A673 (cell line): ENCODE measurements at regions not wholly inside any gene's neighbourhood (a gene's known extent, or its start where the extent isn't known, plus 50 kb on each side); places are given as distances from the start of the nearest gene placed in this dataset.
"Not testable (repeated sequence)": the region's sequence is repeated elsewhere in the genome, so short reads cannot be mapped to it uniquely, and the experiment has no call there.

Source experiments
- BruUV-seq: library from RNA; stranded (reverse); fragments of 400-500 nt; replicated peaks from 2 replicates; lab custom pipeline; 2021; lab: Mats Ljungman, UMichigan
- CTCF ChIA-PET: fragments of 300-600 bp; sonication (Branson Sonifier 250); formaldehyde crosslinking; loops from one replicate; lab custom pipeline; 2022; ENCODE audit warnings: antibody characterized with exemption; lab: Charles Lee
- POLR2A ChIA-PET: fragments of 300-600 bp; sonication (Branson Sonifier 250); formaldehyde crosslinking; loops from one replicate; lab custom pipeline; 2022; ENCODE audit warnings: antibody characterized with exemption; ENCODE audit not compliant: low non-redundant PET; lab: Charles Lee
- DNase-seq: peaks from one replicate; pipeline ENCODE4 v3.0.0-alpha.2; 2015; ENCODE audit warnings: low spot score
- H3K27ac ChIP-seq: fragments of 200-600 bp; sonication (generic); 2 replicates; pipeline ENCODE4 v1.5.1; 2016; ENCODE audit warnings: mixed run types, low read depth, mild to moderate bottlenecking, mixed read lengths, antibody characterized with exemption, low read length; ENCODE audit not compliant: poor library complexity, severe bottlenecking
- H3K27me3 ChIP-seq: fragments of 200-600 bp; sonication (generic); replicated peaks from 2 replicates; pipeline ENCODE4 v1.6.1; 2017; ENCODE audit warnings: mixed run types, low read depth, mild to moderate bottlenecking, mixed read lengths, antibody characterized with exemption, low read length; ENCODE audit not compliant: insufficient read depth, poor library complexity
- H3K36me3 ChIP-seq: fragments of 200-600 bp; sonication (generic); 2 replicates; pipeline ENCODE4 v1.6.1; 2016; ENCODE audit warnings: mixed run types, mild to moderate bottlenecking, mixed read lengths, antibody characterized with exemption, low read length; ENCODE audit not compliant: insufficient read depth, poor library complexity, severe bottlenecking
- H3K4me1 ChIP-seq: fragments of 200-600 bp; sonication (generic); 2 replicates; pipeline ENCODE4 v1.6.1; 2017; ENCODE audit warnings: mixed run types, mild to moderate bottlenecking, mixed read lengths, antibody characterized with exemption, low read length; ENCODE audit not compliant: insufficient read depth, poor library complexity, severe bottlenecking
- H3K4me3 ChIP-seq: fragments of 200-600 bp; sonication (generic); 2 replicates; pipeline ENCODE4 v1.5.1; 2016; ENCODE audit warnings: low read depth, mixed run types, mild to moderate bottlenecking, mixed read lengths, low read length; ENCODE audit not compliant: poor library complexity, severe bottlenecking
- H3K9me3 ChIP-seq: fragments of 200-600 bp; sonication (generic); 2 replicates; pipeline ENCODE4 v1.6.1; 2016; ENCODE audit warnings: mixed run types, low read depth, mild to moderate bottlenecking, mixed read lengths, antibody characterized with exemption, low read length; ENCODE audit not compliant: poor library complexity, severe bottlenecking
- intact Hi-C: fragments of 100-400 bp; cut with micrococcal nuclease; formaldehyde crosslinking; loops from one replicate; pipeline ENCODE4 v1.10.0; 2022; ENCODE audit not compliant: unreplicated experiment

DNA sequence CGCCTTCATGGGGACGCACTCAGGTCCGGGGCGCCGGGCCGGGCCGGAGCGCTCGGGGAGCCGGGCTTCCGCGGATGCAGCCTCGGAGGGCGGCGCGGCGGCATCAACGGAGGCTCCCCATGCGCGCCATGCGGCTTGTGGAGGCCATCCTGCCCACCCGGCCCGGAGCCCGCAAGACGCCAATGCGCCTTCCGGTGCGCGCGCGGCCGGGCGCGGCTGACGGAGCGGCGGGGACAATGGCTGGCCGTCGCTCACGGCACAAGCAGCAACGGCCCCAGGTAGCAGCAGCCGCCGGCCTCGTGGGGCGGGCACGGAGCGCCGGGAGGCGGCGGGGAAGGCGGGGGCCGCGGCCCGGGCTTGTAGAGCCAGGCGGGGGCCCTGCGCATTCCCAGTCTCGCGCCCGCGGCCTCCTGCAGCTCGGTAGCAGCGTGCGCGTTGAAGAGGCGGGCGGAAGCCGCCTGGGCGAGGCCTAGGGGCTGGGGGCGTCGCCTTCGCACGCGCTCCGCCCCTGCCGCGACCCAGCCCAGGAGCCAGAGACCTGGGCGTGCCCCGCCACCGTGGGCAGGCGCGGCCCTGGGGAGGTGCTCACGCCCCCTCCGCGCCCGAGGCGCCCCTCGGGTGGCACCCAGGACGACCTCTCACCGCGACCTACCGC, 168.6 kb upstream of the PRKX start:
- H3K27me3 ChIP-seq, H3K27ac ChIP-seq, CTCF ChIA-PET, H3K4me1 ChIP-seq, DNase-seq, intact Hi-C loops, POLR2A ChIA-PET, H3K36me3 ChIP-seq, H3K4me3 ChIP-seq, H3K9me3 ChIP-seq, BruUV-seq: not testable (repeated sequence)

GRCh38 chrX:3881255-3881895, 167.9 kb upstream of the PRKX start:
- POLR2A ChIA-PET, H3K4me3 ChIP-seq, H3K36me3 ChIP-seq, BruUV-seq, DNase-seq, H3K9me3 ChIP-seq, H3K27ac ChIP-seq, CTCF ChIA-PET, intact Hi-C loops, H3K27me3 ChIP-seq, H3K4me1 ChIP-seq: not testable (repeated sequence)

- H3K4me1 ChIP-seq, H3K36me3 ChIP-seq, intact Hi-C loops, H3K27ac ChIP-seq, H3K9me3 ChIP-seq, H3K27me3 ChIP-seq, CTCF ChIA-PET, DNase-seq, POLR2A ChIA-PET, BruUV-seq, H3K4me3 ChIP-seq: not testable (repeated sequence)
Observed at GRCh38 chrX:3876393-3876792, 162.9 kb upstream of the PRKX start.

GRCh38 chrX:3875638-3876037, 162.2 kb upstream of the PRKX start:
- CTCF ChIA-PET = not testable (repeated sequence)

GRCh38 chrX:3872226-3872879, 158.9 kb upstream of the PRKX start:
- POLR2A ChIA-PET = not testable (repeated sequence)

More at GRCh38 chrX:3875638-3876037, 162.2 kb upstream of the PRKX start:
- BruUV-seq, H3K27ac ChIP-seq, POLR2A ChIA-PET, H3K4me1 ChIP-seq, intact Hi-C loops, DNase-seq, H3K4me3 ChIP-seq, H3K27me3 ChIP-seq, H3K36me3 ChIP-seq, H3K9me3 ChIP-seq: not testable (repeated sequence)

DNA sequence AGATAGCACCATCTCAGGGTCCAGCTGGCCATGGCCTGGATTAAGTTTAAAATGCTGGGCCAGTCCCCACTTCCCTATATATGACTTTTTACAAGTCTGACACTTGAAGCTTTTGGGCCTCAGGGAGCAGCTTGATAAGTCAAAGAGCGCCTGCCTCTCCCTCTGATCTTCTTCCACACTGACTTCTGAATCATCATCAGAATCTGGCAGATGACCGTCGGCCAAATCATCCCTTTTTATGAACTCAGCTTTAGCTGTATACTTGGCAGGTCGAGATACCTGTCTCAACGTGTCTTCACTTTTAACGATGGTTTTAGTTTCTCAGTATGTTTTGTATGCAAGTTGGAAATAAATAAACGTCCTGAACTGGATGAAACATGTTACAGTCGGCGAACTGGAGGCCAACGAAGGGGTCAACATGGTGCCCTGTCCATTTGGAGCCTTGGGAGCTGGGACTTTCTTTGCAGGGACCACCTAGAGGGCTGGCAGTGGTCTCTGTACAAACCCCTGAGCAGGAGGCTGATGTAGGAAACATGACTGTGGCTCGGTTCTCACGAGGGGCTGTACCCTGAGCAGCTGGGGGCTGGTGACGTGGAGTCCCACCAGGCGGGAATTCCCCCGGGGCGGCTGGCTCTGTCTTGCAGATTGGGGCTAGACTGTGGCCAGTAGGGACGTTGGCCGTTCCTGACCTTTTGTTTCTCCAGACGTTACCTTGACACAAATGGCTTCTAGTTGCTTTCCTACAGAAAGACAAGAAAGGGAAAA, 153.8 kb upstream of the PRKX start:
- H3K36me3 ChIP-seq, DNase-seq, H3K27ac ChIP-seq, H3K4me3 ChIP-seq, BruUV-seq, H3K27me3 ChIP-seq, CTCF ChIA-PET, H3K9me3 ChIP-seq, POLR2A ChIA-PET, H3K4me1 ChIP-seq, intact Hi-C loops: not testable (repeated sequence)

More at GRCh38 chrX:3872226-3872879, 158.9 kb upstream of the PRKX start:
- intact Hi-C loops, BruUV-seq, DNase-seq, H3K9me3 ChIP-seq, H3K4me1 ChIP-seq, H3K27ac ChIP-seq, H3K27me3 ChIP-seq, CTCF ChIA-PET, H3K36me3 ChIP-seq, H3K4me3 ChIP-seq: not testable (repeated sequence)

DNA sequence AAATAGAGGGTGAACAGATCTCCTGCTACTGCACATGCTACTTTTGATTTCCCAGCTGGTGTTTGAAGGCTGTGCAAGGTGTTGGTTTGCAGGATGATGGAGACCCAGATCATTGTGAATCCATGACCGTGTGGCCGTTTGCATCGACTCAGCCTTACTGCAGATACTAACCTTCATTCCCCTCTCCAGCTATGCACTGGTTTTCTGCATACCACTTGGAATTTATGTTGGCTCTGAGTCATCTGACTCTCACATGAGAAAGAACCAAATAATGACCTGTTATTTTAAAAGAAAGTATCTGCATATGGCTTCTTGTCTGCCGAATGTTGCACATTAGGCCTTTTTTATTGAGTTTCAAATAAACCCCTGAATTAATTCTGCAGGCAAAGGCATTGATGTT, 144.9 kb upstream of the PRKX start:
- H3K27me3 ChIP-seq, BruUV-seq, H3K36me3 ChIP-seq, intact Hi-C loops, H3K27ac ChIP-seq, DNase-seq, H3K9me3 ChIP-seq, POLR2A ChIA-PET, CTCF ChIA-PET, H3K4me1 ChIP-seq, H3K4me3 ChIP-seq: not testable (repeated sequence)
